NCI-H2227 (cell line): ENCODE measurements at regions not wholly inside any gene's neighbourhood (a gene's known extent, or its start where the extent isn't known, plus 50 kb on each side); places are given as distances from the start of the nearest gene placed in this dataset.

Experiments used
- DNase-seq: peaks from one replicate; lab custom pipeline; 2025; ENCODE audit not compliant: unreplicated experiment; lab: John Stamatoyannopoulos, UW

DNA sequence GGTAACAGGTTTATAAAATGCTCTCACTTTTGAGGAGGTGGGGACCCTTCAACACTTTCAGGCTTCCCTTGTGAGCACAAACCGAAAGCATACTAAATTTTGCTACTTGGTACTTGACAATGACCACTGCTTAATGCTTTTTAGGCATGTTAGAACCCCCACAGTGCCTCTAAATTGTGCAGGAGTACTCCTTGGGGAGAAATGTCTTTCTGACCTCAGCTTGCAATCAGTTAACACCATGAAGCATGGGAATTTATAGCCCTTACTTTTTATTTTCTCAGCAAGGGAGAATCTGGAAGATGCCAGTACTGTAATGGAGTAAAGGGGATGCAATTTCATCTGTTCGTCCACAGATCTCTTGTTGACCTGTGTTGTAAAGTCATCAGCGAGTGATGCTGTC is 308.9 kb upstream of the TBC1D5 start:
- no peak for DNase-seq

DNA sequence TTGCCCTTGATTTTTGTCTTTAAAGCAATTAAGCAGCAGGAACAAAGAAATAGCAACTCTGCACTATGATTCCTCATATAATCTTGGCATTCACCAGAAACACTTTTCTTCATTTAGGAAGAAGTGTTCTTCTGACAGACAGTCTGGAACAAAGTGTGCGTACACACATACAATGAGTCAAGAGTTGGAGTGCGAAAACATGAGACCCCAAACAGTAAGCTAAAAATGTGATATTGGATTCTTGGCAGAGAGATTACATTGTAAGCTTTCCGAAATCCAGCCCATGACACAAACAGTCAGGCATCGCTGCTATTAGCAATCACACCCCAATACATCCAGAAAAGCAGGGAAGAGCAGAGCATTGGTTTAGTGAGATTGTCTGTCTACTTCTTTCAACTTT is 306.7 kb upstream of the TBC1D5 start:
- no peak for DNase-seq

DNA sequence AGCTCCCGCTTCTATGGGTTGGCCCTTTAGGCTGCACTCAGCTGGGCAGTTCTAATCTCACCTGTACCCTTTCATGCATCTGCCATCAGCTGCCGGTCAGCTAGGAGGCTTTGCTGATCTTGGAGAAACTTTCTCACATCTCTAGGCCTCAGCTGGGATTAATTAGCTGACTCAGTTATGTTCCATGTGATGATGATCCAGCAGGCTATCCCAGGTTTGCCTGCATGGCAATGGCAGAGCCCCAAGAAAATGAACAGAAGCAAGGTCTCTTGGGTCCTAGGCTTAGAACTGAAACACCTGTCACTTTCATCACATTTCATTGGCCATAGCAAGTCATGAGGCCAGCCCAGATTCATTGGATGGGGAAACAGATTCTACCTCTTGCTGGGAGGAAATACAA is 304.6 kb upstream of the TBC1D5 start:
- DNase-seq = no peak

DNA sequence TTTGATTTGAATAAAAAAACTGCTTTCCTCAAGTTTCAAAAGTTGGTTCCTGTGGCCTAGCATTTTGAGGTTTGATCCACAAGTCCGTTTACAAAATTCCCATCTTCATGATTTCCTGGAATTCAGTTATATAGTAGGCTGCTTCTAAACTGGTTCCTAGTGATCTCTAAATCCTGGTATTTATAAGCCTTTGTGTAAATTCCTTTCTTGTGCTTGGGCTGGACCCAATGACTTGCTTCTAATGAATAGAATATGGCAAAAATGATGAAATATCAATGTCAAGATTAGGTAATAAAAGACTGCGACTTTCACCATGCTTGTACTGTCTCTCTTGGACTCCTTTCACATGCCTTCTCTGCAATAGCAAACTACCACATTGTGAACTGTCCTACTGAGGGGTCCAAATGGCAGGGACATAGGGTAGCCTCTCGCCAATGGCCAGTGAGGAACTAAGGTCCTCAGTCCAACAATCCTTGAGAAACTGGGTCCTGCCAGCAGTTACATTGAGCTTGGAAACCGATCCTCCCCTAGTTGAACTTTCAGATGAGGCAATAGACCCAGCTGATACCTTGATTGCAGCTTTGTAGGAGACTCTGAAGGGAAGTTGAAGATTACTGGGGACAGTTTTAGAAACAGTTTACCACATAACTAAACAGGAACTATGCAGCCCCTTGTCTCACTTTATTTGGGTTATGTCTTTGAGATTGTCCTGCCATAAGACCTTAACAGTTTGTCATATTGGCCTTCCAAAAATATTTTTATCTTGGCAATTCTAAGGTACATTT is 303.9 kb upstream of the TBC1D5 start:
- no peak for DNase-seq

DNA sequence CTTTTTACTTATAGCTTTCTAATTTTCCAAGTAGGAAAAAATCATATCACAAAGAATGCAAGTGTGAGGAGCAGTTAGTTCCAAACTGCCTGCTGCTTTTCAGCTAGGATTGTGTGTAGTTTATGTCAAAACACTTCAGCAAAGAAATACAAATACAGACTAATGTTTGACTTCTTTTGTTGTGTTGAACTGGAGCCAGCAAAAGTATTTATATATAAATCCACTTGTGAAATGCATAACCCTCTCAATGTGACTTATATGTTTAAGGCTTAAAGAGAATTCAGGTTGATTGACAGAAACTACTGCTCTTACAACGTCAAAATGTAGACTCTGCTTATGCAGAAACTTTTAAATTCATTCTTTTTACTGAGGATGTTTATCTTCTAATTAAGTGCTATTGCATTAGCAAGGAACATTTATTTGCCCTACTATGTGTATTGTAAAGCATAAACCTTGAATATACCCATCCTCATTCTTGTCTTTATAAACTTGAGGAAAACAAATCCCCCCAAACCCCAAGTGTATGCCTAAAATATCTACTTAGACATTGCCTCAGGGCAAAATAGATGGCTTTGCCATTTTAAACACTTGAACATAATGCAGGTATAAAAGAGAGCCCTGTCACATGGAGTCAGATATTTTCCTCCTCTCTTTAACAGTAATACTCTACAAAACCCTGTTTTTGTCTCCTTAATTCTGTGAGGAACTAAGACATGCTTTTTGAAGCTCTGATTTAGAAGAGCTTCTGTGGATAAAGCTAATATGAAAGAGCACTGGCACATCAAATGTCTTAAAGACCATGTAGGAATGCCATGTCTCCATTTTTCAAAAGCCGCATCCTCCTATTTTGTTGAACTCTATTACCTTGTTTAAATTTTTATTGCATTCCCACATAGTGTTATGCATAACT is 302.8 kb upstream of the TBC1D5 start:
- no peak for DNase-seq

DNA sequence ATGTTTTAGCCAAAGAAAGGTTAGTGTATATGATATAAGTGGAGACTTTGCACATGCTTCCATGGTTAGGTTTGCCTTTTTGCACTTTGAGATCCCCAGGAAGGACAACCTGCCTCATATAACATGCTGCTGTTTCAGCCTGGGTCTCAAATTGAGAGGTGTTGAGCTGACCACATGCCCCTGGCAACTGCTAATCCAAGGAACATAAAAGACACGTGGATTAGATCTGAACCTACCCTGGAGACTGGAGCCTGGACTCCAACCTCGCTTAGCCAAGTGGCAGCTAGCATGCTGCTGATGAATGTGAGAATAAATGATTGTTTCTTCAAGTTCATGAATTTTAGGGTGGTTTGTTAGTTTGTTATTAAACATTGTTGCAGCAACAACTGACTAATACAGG is 301.8 kb upstream of the TBC1D5 start:
- DNase-seq = no peak

DNA sequence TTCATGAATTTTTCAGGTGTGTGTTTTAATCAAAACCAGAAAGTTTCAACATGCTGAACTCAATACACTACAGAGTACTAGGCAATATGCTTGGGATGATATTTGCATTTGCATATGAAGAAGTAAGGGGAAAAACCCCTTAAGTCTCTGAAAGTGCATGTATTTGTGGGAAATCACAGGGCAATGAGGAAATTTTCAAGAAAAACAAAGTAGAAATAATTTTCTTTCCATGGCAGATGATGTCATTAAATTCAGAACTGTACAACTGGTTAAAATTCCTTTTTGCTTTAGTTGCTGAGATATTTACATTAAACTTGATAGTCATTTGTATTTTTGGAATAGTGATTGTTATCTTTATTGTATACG is 294.0 kb upstream of the TBC1D5 start:
- DNase-seq = no peak

DNA sequence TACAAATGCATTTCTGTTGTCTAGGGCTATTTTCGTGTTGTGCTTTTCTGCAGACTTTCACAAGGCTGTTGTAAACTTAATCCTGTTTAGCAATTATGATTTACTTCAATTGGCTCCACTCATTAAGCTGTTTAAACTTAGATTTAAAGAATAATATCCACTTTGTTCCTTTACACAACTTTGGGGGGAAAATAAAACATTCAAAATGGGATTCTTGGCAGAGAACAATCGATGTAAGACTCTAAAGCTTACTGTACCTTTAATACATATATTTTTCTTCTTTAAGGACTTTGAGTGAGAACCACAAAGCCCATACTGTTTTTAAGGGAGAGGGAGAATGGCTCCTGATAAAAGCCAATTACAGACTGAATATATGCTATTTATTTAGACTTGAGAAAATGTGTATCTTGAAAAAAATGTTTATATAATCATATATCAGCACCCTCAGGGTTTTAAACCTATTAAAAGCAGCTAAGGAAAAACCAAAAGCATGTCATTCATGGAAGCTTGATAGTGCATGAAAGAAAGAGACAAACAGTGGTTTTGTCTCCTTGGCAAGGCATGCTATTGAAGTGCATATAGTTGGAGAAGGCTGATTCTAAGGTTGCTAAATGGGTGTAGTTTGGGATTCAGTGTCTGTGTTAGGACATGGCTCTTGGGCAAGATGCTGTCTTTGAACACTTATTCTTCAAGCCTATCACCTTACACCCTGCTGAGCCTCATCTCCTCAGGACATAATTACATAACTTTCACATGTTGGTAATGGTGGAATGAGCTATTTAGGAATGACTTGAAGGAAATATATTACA is 293.4 kb upstream of the TBC1D5 start:
- no peak for DNase-seq

DNA sequence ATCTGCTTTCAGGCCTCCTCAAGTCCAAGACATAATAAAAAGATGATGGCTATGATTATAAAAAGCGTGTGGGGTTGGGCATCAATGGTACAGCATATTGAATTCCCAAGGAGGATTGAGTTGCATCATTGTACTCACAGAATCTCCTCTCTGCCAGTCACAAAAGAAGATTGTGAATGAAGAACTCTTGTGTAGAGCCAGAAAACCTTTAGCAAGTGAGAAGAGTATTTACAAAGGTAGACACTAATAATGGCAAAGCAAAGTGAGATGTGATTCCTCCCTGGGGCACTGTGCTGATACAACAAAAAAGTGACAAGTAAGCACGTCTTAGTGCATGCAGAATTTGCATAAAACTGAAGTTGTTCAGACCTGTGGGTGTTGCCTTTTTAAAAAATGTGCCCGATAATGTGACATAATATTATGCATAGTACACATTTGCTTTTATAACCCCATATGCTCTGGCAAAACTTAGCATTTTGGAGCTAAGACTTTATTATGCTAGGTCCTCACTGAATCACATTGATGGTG is 291.2 kb upstream of the TBC1D5 start:
- no peak for DNase-seq

DNA sequence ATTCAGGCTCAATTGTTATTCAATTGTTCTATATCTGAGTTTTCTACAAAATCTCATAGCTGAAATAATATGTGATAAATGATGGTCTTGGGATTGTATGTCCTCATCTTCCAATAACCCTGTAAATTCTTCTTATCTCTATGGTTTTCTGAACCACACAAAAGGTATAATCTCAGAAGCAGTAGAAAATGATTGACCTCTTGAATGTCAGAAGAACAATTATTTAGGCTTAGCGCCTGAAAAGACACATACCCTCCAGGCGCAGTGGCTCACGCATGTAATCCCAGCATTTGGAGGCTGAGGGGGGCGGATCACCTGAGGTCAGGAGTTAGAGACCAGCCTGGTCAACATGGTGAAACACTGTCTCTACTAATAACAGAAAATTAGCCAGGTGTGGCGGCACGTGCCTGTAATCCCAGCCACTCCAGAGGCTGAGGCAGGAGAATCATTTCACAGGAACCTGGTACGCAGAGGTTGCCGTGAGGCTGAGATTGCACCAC is 288.0 kb upstream of the TBC1D5 start:
- DNase-seq = no peak

DNA sequence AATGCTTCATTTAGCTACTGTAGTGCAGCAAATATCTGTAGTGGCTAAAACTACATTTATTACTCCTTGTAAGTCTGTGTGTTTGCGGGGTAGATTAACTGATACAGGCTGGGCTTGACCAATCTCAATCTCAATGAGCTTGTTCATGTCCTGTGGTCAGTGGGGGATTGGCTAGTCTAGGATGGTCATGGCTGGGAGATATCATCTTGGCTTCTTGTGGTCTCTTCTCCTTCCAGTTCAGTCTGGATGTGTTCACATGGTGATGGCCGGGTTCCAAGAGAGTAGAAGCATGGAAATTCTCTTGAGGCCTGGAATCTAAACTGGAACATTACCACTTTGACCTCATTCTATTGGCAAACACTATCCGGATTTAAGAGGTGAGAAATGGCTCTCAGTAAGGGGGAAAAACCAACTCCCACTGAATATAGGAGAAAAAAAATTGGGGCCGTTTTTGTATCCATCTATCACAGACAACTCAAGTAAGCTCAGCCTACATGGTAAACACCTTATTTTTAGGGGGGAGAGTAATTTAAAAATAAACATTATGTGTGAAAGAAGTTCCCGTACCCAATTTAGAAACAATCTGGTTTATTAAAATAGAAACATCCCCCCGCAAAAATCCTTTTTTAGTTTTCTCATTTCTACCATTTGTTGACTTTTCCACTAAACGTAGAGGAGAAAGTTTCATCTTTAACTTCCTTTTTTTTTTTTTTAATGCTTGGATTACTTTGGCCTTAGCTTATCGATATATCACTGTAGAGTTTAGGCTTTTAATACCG is 284.9 kb upstream of the TBC1D5 start:
- no peak for DNase-seq

DNA sequence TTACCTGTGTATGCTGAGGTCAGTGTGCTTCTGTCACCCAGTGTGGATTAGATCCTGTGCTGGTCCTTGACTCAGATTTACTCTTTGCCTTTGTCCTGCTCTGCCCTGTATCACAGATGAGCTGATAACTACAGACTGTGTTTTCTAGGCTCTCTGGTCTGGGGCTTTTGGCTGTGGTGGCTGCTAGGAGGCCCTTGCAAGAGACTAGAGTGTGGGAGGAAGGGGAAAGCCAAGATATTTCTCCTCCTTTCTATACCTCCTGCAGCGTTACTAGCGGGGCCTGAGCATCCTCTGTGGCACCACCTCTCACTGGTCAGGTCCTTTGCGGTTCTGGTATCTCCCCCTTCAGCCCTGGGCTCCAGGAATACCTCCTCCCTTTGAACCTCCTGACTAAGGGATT is 282.3 kb upstream of the TBC1D5 start:
- no peak for DNase-seq

DNA sequence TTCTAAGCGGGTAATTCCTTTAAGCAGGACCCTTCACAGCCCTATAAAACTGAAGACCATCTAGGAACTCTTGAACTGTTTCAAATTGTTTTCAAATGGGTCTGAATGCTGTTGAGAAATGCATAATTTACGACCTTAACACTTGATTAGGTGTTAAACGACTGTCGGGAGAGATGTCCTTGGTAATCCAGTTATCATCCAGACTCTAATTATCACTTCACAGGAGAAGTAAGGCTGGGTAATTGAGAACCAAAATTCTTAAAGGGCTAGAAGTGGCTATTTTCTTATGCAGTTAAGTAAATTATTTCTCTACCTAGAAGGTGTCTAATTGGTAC is 276.7 kb upstream of the TBC1D5 start:
- DNase-seq = no peak

DNA sequence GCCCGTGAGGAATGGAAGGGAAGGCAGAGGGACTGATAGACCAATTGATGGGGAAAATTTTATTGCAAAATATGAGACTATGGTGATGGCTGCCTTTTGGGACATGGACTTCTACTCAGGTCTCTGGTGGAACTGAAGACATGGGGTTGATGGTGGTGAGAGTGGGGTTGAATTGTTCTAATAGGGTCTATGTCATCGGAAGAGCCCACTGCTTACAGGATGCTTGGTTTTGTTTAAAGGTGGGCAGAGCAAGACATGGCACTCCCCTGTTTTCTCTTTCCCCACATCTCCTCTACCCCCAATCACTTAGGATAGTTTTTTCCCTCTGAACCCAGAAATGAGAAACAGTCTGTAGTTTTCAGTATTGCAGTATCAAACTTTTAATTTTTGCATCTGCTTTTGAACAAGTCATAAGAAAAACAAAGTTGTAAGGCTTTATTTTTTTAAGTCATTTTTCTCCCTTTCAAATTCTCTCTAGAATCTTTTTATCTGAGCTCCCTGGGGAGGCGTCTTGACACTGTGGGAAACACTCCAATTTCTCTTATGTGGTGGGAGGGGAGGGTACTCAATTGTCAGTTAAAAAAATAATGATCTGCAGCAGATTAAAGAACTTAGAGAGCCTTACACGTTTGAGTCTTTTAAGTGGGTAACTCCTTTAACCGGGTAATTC is 276.2 kb upstream of the TBC1D5 start:
- no peak for DNase-seq

DNA sequence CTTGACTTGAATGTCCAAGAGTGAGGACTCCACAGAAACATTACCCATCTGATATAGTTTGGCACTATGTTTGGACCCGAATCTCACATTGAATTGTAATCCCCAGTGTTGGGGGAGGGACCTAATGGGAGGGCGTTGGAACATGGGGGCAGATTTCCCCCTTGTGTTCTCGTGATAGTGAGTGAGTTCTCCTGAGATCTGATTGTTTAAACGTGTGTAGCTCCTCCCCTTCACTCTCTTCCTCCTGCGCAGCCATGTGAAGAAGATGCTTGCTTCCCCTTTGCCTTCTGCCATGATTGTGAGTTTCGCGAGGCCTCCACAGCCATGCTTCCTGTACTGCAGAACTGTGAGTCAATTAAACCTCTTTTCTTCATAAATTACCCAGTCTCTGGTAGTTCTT is 273.9 kb upstream of the TBC1D5 start:
- DNase-seq = no peak

DNA sequence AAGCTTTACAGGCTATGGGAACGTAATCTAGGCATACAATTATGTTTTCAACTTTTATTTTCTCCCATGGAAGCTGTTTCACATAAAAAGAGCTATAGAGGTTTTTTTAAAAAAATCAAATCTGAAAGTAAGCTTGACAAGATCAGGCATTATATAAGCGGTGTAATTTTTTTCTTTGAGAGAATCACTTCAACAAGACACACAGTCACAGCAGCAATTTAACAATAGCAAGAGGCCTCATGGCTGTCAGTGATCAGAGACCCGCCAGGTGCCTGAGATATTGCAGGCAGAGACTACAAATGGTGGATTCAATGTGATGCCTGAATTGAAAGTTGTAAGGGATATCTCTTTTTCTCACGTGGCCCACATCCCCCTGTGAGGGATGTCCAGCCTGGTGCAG is 270.5 kb upstream of the TBC1D5 start:
- no peak for DNase-seq

DNA sequence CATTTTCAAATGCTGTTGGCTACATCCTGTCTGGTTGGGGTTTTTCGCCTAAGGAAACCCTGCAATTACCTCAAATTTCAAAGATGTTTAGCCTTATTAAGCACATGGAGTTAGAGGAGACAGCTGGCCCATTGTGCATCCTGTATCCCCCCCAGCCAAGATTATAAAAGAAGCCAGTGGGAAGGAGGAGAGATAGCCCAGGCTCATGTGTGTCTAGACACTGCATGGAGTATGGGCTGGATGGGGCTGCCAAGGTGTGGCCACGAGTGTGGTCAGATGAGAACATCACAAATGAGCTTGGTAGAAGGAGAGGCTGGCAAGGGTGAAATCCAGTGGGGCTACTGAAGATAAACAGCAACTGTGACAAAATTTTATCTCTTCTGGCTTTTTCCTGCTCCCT is 270.0 kb upstream of the TBC1D5 start:
- DNase-seq = no peak

DNA sequence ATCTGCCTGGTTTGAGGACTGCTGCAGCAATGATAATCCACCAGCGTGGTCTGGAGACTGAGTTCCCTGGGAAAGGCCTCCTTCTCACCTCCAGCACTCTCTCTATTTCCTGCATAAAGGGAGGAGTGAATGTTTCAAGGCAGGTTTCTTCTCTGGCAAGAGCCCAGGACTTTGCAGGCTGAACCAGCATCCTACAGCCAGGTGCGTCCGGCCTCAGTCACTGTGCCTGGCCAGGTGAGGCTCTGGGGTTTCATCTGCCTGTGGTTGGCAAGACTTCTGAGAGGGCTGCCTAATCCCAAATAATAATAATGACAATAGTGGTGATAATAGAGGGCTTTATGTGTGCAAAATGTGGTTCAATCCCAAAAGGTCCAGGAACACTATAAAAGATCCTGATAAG is 269.0 kb upstream of the TBC1D5 start:
- DNase-seq = no peak

DNA sequence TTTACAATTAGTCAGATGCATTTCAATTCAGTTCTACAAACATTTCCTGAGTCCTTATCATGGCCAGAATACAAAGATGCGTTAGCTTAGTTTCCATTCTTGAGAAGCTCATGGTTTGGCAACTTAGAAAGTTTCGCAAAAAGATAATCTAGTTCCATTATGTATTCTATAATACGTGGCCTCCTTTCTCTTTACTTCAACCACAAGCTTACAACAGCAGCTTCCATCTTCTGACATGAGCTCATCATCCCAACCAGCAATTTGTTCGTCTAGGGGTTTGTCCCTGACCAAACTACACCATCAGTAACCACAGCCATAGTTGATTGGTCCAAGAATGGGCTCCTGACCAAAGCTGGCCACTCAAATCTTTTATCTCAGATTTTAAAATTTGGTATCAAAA is 267.6 kb upstream of the TBC1D5 start:
- no peak for DNase-seq
